HEK293 (cell line): ENCODE measurements at regions not wholly inside any gene's neighbourhood (a gene's known extent, or its start where the extent isn't known, plus 50 kb on each side); places are given as distances from the start of the nearest gene placed in this dataset.

Experiments used
- CTCF ChIA-PET: fragments of 350-600 bp; formaldehyde crosslinking; extraction: SDS; loops from one replicate; lab custom pipeline; 2021; ENCODE audit warnings: antibody characterized with exemption; lab: Yijun Ruan, JAX
- POLR2A ChIA-PET: fragments of 300-600 bp; formaldehyde crosslinking; extraction: SDS; loops from one replicate; lab custom pipeline; 2020; ENCODE audit warnings: antibody characterized with exemption, inconsistent platforms; lab: Yijun Ruan, JAX
- H3K27ac ChIP-seq: fragments of 200-500 bp; sonication (Bioruptor generic); 2 replicates; pipeline ENCODE4 v1.5.1; 2014; ENCODE audit warnings: low read depth, low read length, control low read depth, inconsistent platforms; ENCODE audit errors: extremely low read depth
- H3K36me3 ChIP-seq, 2 experiments: fragments of 200-500 bp in 1 of 2; sonication (Bioruptor generic) in 1 of 2; 1 replicate in 1 of 2; 2 replicates in 1 of 2; pipeline ENCODE4 v1.5.1; 2014 to 2017; ENCODE audit warnings: inconsistent platforms in 2 of 2, low read length in 2 of 2; ENCODE audit not compliant: control insufficient read depth in 2 of 2, insufficient read depth in 1 of 2
- H3K4me1 ChIP-seq: fragments of 200-500 bp; sonication (Bioruptor generic); 2 replicates; pipeline ENCODE4 v1.5.1; 2014; ENCODE audit warnings: mild to moderate bottlenecking, low read length, inconsistent platforms; ENCODE audit not compliant: control insufficient read depth, insufficient read depth
- H3K4me3 ChIP-seq: 2 replicates; pipeline ENCODE4 v1.5.1; 2011; ENCODE audit warnings: low read depth, mild to moderate bottlenecking, control low read depth, low read length, moderate library complexity
- H3K9me3 ChIP-seq: fragments of 200-500 bp; sonication (Bioruptor generic); 2 replicates; pipeline ENCODE4 v1.5.1; 2014; ENCODE audit warnings: low read depth, low read length, inconsistent platforms; ENCODE audit not compliant: control insufficient read depth, insufficient read depth
- KLF1 ChIP-seq: fragments of 450-650 bp; formaldehyde crosslinking; IDR thresholded peaks from 2 replicates; pipeline ENCODE4 v1.5.1; 2016; ENCODE audit warnings: missing biosample characterization, missing genetic modification characterization
- KLF7 ChIP-seq: fragments of 450-650 bp; formaldehyde crosslinking; IDR thresholded peaks from 2 replicates; pipeline ENCODE4 v1.5.1; 2016; ENCODE audit warnings: missing biosample characterization, missing genetic modification characterization, borderline replicate concordance
- TCF7L2 ChIP-seq: IDR thresholded peaks from 2 replicates; pipeline ENCODE4 v1.6.1; 2011; ENCODE audit warnings: low read depth, mild to moderate bottlenecking, inconsistent platforms, low read length, moderate library complexity, borderline replicate concordance
- YY1 ChIP-seq: fragments of 450-650 bp; formaldehyde crosslinking; IDR thresholded peaks from 2 replicates; pipeline ENCODE4 v1.5.1; 2018; ENCODE audit warnings: missing biosample characterization, missing genetic modification characterization
- ZFP3 ChIP-seq: fragments of 450-650 bp; formaldehyde crosslinking; IDR thresholded peaks from 2 replicates; pipeline ENCODE4 v1.5.1; 2016; ENCODE audit warnings: low read depth, missing biosample characterization, missing genetic modification characterization
- ZNF148 ChIP-seq: fragments of 450-650 bp; formaldehyde crosslinking; IDR thresholded peaks from 2 replicates; pipeline ENCODE4 v1.5.0; 2017; ENCODE audit warnings: missing biosample characterization, missing genetic modification characterization, borderline replicate concordance
- ZNF174 ChIP-seq: fragments of 450-650 bp; formaldehyde crosslinking; IDR thresholded peaks from 2 replicates; pipeline ENCODE4 v1.5.0; 2017; ENCODE audit warnings: missing biosample characterization, mild to moderate bottlenecking, missing genetic modification characterization
- ZNF175 ChIP-seq: fragments of 450-650 bp; formaldehyde crosslinking; IDR thresholded peaks from 2 replicates; pipeline ENCODE4 v1.5.1; 2016; ENCODE audit warnings: missing biosample characterization, missing genetic modification characterization
- ZNF23 ChIP-seq: fragments of 450-650 bp; formaldehyde crosslinking; IDR thresholded peaks from 2 replicates; pipeline ENCODE4 v1.5.1; 2016; ENCODE audit warnings: missing biosample characterization, missing genetic modification characterization, borderline replicate concordance
- ZNF239 ChIP-seq: fragments of 450-650 bp; formaldehyde crosslinking; IDR thresholded peaks from 2 replicates; pipeline ENCODE4 v1.5.1; 2016; ENCODE audit warnings: missing biosample characterization, missing genetic modification characterization
- ZNF398 ChIP-seq: fragments of 450-650 bp; formaldehyde crosslinking; IDR thresholded peaks from 2 replicates; pipeline ENCODE4 v1.5.1; 2017; ENCODE audit warnings: missing biosample characterization, missing genetic modification characterization
- ZNF473 ChIP-seq: fragments of 450-650 bp; formaldehyde crosslinking; IDR thresholded peaks from 2 replicates; pipeline ENCODE4 v1.5.1; 2017; ENCODE audit warnings: missing biosample characterization, missing genetic modification characterization
- ZNF544 ChIP-seq: fragments of 450-650 bp; formaldehyde crosslinking; IDR thresholded peaks from 2 replicates; pipeline ENCODE4 v1.5.0; 2017; ENCODE audit warnings: missing biosample characterization, missing genetic modification characterization
- ZNF555 ChIP-seq: fragments of 450-650 bp; formaldehyde crosslinking; conservative IDR thresholded peaks from 2 replicates; pipeline ENCODE4 v1.5.1; 2017; ENCODE audit warnings: missing biosample characterization, mild to moderate bottlenecking, missing genetic modification characterization, inconsistent platforms
- ZNF561 ChIP-seq: fragments of 450-650 bp; IDR thresholded peaks from 2 replicates; pipeline ENCODE4 v1.5.1; 2018; ENCODE audit warnings: missing biosample characterization, missing genetic modification characterization, borderline replicate concordance
- ZNF623 ChIP-seq: fragments of 450-650 bp; formaldehyde crosslinking; IDR thresholded peaks from 2 replicates; pipeline ENCODE4 v1.5.1; 2016; ENCODE audit warnings: missing biosample characterization, missing genetic modification characterization
- ZNF660 ChIP-seq: fragments of 450-650 bp; IDR thresholded peaks from 2 replicates; pipeline ENCODE4 v1.5.1; 2018; ENCODE audit warnings: missing biosample characterization, mild to moderate bottlenecking, missing genetic modification characterization
- ZNF701 ChIP-seq: fragments of 450-650 bp; formaldehyde crosslinking; IDR thresholded peaks from 2 replicates; pipeline ENCODE4 v1.5.1; 2016; ENCODE audit warnings: missing biosample characterization, missing genetic modification characterization
- ZNF785 ChIP-seq: fragments of 450-650 bp; formaldehyde crosslinking; IDR thresholded peaks from 2 replicates; pipeline ENCODE4 v1.5.1; 2016; ENCODE audit warnings: missing biosample characterization, missing genetic modification characterization
- ZNF791 ChIP-seq: fragments of 450-650 bp; formaldehyde crosslinking; IDR thresholded peaks from 2 replicates; pipeline ENCODE4 v1.5.1; 2016; ENCODE audit warnings: missing biosample characterization, missing genetic modification characterization
- ZSCAN16 ChIP-seq: fragments of 450-650 bp; formaldehyde crosslinking; IDR thresholded peaks from 2 replicates; pipeline ENCODE4 v1.5.1; 2016; ENCODE audit warnings: missing biosample characterization, missing genetic modification characterization
- TF ChIP-seq, protein P1 (sequence below): fragments of 450-650 bp; formaldehyde crosslinking; IDR thresholded peaks from 2 replicates; pipeline ENCODE4 v1.5.1; 2016; ENCODE audit warnings: missing biosample characterization, missing genetic modification characterization, low read depth
- TF ChIP-seq, protein P2 (sequence below): fragments of 450-650 bp; formaldehyde crosslinking; IDR thresholded peaks from 2 replicates; pipeline ENCODE4 v1.5.1; 2016; ENCODE audit warnings: missing biosample characterization, missing genetic modification characterization
- TF ChIP-seq, protein P3 (sequence below): fragments of 450-650 bp; IDR thresholded peaks from 2 replicates; pipeline ENCODE4 v1.5.1; 2018; ENCODE audit warnings: missing biosample characterization, missing genetic modification characterization
- TF ChIP-seq, protein P4 (sequence below): fragments of 450-650 bp; formaldehyde crosslinking; IDR thresholded peaks from 2 replicates; pipeline ENCODE4 v1.5.1; 2016; ENCODE audit warnings: missing biosample characterization, missing genetic modification characterization, borderline replicate concordance
- TF ChIP-seq, protein P5 (sequence below): sonication (generic); formaldehyde crosslinking; IDR thresholded peaks from 2 replicates; pipeline ENCODE4 v1.8.1; 2022; ENCODE audit warnings: mild to moderate bottlenecking, moderate library complexity, missing genetic modification reagents

DNA sequence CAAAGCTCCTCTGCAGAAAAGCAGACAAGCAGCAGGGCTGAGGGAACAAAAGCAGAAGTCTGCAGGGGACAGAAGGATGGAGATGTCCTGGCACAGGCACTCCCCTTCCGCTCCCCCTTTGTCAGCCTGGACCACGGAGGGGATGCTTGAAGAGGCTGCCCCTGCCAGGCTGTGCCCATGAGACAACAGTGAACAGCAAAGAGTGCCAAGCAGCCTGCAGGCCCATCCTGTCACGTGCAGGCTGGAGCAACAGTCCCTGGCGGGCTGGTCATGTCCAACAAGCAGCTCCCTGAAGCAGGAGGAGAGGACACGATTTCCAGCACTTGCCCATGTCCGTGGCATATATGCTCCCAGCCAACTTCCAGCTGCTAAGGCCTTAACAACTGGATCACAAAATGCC is 132.3 kb downstream of the IRX2 start (continued):
- TF ChIP-seq, protein P1, sequence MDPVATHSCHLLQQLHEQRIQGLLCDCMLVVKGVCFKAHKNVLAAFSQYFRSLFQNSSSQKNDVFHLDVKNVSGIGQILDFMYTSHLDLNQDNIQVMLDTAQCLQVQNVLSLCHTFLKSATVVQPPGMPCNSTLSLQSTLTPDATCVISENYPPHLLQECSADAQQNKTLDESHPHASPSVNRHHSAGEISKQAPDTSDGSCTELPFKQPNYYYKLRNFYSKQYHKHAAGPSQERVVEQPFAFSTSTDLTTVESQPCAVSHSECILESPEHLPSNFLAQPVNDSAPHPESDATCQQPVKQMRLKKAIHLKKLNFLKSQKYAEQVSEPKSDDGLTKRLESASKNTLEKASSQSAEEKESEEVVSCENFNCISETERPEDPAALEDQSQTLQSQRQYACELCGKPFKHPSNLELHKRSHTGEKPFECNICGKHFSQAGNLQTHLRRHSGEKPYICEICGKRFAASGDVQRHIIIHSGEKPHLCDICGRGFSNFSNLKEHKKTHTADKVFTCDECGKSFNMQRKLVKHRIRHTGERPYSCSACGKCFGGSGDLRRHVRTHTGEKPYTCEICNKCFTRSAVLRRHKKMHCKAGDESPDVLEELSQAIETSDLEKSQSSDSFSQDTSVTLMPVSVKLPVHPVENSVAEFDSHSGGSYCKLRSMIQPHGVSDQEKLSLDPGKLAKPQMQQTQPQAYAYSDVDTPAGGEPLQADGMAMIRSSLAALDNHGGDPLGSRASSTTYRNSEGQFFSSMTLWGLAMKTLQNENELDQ (tag by site-specific recombination) = no peak
- TF ChIP-seq, protein P2, sequence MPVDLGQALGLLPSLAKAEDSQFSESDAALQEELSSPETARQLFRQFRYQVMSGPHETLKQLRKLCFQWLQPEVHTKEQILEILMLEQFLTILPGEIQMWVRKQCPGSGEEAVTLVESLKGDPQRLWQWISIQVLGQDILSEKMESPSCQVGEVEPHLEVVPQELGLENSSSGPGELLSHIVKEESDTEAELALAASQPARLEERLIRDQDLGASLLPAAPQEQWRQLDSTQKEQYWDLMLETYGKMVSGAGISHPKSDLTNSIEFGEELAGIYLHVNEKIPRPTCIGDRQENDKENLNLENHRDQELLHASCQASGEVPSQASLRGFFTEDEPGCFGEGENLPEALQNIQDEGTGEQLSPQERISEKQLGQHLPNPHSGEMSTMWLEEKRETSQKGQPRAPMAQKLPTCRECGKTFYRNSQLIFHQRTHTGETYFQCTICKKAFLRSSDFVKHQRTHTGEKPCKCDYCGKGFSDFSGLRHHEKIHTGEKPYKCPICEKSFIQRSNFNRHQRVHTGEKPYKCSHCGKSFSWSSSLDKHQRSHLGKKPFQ = no peak
- TF ChIP-seq KLF1 (tag by site-specific recombination) (no peak), ZNF785 (no peak), ZNF623 (tag by site-specific recombination) (no peak), ZNF561 (no peak), ZNF544 (tag by site-specific recombination) (no peak), YY1 (tag by site-specific recombination) (no peak), ZNF555 (tag by site-specific recombination) (no peak), ZNF701 (tag by site-specific recombination) (no peak)
- TF ChIP-seq, protein P3, sequence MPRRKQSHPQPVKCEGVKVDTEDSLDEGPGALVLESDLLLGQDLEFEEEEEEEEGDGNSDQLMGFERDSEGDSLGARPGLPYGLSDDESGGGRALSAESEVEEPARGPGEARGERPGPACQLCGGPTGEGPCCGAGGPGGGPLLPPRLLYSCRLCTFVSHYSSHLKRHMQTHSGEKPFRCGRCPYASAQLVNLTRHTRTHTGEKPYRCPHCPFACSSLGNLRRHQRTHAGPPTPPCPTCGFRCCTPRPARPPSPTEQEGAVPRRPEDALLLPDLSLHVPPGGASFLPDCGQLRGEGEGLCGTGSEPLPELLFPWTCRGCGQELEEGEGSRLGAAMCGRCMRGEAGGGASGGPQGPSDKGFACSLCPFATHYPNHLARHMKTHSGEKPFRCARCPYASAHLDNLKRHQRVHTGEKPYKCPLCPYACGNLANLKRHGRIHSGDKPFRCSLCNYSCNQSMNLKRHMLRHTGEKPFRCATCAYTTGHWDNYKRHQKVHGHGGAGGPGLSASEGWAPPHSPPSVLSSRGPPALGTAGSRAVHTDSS (tag by site-specific recombination) = no peak

DNA sequence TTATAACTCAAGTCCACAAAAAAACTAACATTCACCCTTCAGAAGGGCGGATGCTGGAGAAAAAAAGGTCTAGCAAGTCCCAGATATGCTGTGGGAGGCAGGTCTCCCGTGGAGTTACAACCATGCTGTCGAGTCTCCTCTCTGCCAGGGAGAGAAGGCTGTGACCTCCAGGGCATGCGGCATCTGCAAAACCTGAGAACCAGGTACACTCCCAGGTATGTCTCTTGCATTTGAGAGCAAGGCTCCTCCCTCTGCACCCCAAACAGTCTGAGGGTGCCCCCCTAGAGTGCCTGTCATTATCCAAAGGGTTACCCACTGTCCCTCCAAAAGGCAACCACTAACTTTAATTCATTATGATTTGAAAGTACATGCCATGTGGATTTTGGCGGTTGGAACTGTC is 134.0 kb downstream of the IRX2 start:
- Histone ChIP-seq H3K4me3 (no peak overlapping the region), H3K4me1 (no peaks in the 10 kb centered on the region), H3K27ac (no peak overlapping the region), H3K36me3 (no peaks in the 10 kb centered on the region)
- CTCF ChIA-PET = no interaction called here
- TF ChIP-seq, protein P4, sequence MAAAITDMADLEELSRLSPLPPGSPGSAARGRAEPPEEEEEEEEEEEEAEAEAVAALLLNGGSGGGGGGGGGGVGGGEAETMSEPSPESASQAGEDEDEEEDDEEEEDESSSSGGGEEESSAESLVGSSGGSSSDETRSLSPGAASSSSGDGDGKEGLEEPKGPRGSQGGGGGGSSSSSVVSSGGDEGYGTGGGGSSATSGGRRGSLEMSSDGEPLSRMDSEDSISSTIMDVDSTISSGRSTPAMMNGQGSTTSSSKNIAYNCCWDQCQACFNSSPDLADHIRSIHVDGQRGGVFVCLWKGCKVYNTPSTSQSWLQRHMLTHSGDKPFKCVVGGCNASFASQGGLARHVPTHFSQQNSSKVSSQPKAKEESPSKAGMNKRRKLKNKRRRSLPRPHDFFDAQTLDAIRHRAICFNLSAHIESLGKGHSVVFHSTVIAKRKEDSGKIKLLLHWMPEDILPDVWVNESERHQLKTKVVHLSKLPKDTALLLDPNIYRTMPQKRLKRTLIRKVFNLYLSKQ = no peak
- TF ChIP-seq ZNF175 (tag by site-specific recombination) (no peak), KLF7 (tag by site-specific recombination) (no peak), ZNF660 (tag by site-specific recombination) (no peak), ZNF174 (tag by site-specific recombination) (no peak), ZNF473 (no peak), ZFP3 (tag by site-specific recombination) (no peak), ZSCAN16 (tag by site-specific recombination) (no peak), ZNF239 (tag by site-specific recombination) (no peak), ZNF148 (no peak), TCF7L2 (no peak), ZNF791 (no peak), ZNF398 (tag by site-specific recombination) (no peak), ZNF23 (tag by site-specific recombination) (no peak)
- TF ChIP-seq, protein P5, sequence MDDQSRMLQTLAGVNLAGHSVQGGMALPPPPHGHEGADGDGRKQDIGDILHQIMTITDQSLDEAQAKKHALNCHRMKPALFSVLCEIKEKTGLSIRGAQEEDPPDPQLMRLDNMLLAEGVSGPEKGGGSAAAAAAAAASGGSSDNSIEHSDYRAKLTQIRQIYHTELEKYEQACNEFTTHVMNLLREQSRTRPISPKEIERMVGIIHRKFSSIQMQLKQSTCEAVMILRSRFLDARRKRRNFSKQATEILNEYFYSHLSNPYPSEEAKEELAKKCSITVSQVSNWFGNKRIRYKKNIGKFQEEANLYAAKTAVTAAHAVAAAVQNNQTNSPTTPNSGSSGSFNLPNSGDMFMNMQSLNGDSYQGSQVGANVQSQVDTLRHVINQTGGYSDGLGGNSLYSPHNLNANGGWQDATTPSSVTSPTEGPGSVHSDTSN (CRISPR knock-in tag) = no peak
- TF ChIP-seq, all 188 proteins: peak for 0
- no peaks in the 10 kb centered on the region for H3K9me3 ChIP-seq
- POLR2A ChIA-PET = no interaction called here
